Keratinocyte (primary cell): ENCODE measurements at regions not wholly inside any gene's neighbourhood (a gene's known extent, or its start where the extent isn't known, plus 50 kb on each side); places are given as distances from the start of the nearest gene placed in this dataset.

Experiments used
- DNase-seq: peaks from one replicate; pipeline ENCODE4 v3.0.0-alpha.2; 2011; ENCODE audit warnings: low read depth, missing footprints, low spot score
- FAIRE-seq: peaks from 2 replicates; lab custom pipeline; 2011; peaks lifted over from hg19 to GRCh38; lab: Jason Lieb, UNC
- H2AFZ ChIP-seq: 2 replicates; pipeline ENCODE4 v1.6.0; 2012; ENCODE audit warnings: low read length, control low read depth, inconsistent platforms; ENCODE audit not compliant: control insufficient read depth
- H3K27ac ChIP-seq: 2 replicates; pipeline ENCODE4 v1.5.1; 2011; ENCODE audit warnings: low read length; ENCODE audit not compliant: control insufficient read depth, insufficient read depth
- H3K27me3 ChIP-seq: 3 replicates; pipeline ENCODE4 v1.6.0; 2011; ENCODE audit warnings: low read length; ENCODE audit not compliant: control insufficient read depth, insufficient read depth; ENCODE audit errors: extremely low read depth
- H3K36me3 ChIP-seq, 2 experiments: 2 replicates in 1 of 2; 3 replicates in 1 of 2; pipeline ENCODE4 v1.5.1; 2011; ENCODE audit warnings: low read length in 2 of 2, mild to moderate bottlenecking in 1 of 2; ENCODE audit not compliant: control insufficient read depth in 2 of 2, insufficient read depth in 2 of 2; ENCODE audit errors: extremely low read depth in 1 of 2
- H3K4me1 ChIP-seq: 3 replicates; pipeline ENCODE4 v1.5.1; 2011; ENCODE audit warnings: low read length; ENCODE audit not compliant: control insufficient read depth, insufficient read depth; ENCODE audit errors: extremely low read depth
- H3K4me2 ChIP-seq: 3 replicates; pipeline ENCODE4 v1.6.0; 2011; ENCODE audit warnings: low read depth, low read length; ENCODE audit not compliant: control insufficient read depth, insufficient read depth; ENCODE audit errors: extremely low read depth
- H3K4me3 ChIP-seq, 3 experiments: fragments of 200-600 bp in 1 of 3; sonication (generic) in 1 of 3; 2 replicates in 2 of 3; 3 replicates in 1 of 3; pipeline ENCODE4 v1.5.1; 2011 to 2016; ENCODE audit warnings: low read length in 3 of 3, mild to moderate bottlenecking in 3 of 3, control low read depth in 2 of 3, inconsistent platforms in 1 of 3, low read depth in 1 of 3, mixed read lengths in 1 of 3, mixed run types in 1 of 3, moderate library complexity in 1 of 3; ENCODE audit not compliant: control insufficient read depth in 2 of 3, insufficient read depth in 2 of 3; ENCODE audit errors: extremely low read depth in 1 of 3
- H3K79me2 ChIP-seq: 2 replicates; pipeline ENCODE4 v1.6.0; 2012; ENCODE audit warnings: low read length; ENCODE audit not compliant: control insufficient read depth, insufficient read depth
- H3K9ac ChIP-seq: 3 replicates; pipeline ENCODE4 v1.6.0; 2011; ENCODE audit warnings: low read length; ENCODE audit not compliant: control insufficient read depth, insufficient read depth; ENCODE audit errors: extremely low read depth
- H3K9me1 ChIP-seq: 3 replicates; pipeline ENCODE4 v1.6.0; 2011; ENCODE audit warnings: low read length; ENCODE audit not compliant: control insufficient read depth, insufficient read depth; ENCODE audit errors: extremely low read depth
- H3K9me3 ChIP-seq: 2 replicates; pipeline ENCODE4 v1.5.1; 2012; ENCODE audit warnings: low read depth, low read length; ENCODE audit not compliant: control insufficient read depth
- H4K20me1 ChIP-seq: 3 replicates; pipeline ENCODE4 v1.6.0; 2011; ENCODE audit warnings: low read length; ENCODE audit not compliant: control insufficient read depth, insufficient read depth; ENCODE audit errors: extremely low read depth
- CTCF ChIP-seq, 3 experiments: IDR thresholded peaks in 1 of 3; conservative IDR thresholded peaks in 1 of 3; optimal IDR thresholded peaks in 1 of 3; 2 replicates in 2 of 3; 3 replicates in 1 of 3; pipeline versions ENCODE3 to v1.5.1; 2011; ENCODE audit warnings: low read length in 3 of 3, mild to moderate bottlenecking in 3 of 3, moderate library complexity in 2 of 3, control low read depth in 1 of 3, inconsistent platforms in 1 of 3; ENCODE audit not compliant: insufficient read depth in 2 of 3; ENCODE audit errors: extremely low read depth in 1 of 3
- EZH2 ChIP-seq: IDR thresholded peaks from one replicate; pipeline ENCODE4 v1.6.1; 2012; ENCODE audit warnings: inconsistent platforms, mild to moderate bottlenecking, low read length, moderate library complexity
- dilution Hi-C: fragments of 300-500 bp; cut with MboI; formaldehyde crosslinking; loops from one replicate; pipeline ENCODE4 v1.7.0; 2020; ENCODE audit warnings: low sequenced_read_pairs; ENCODE audit not compliant: extremely low pct_ligation_motif_present

GRCh38 chr4:162239992-162240769 lies 76.4 kb upstream of the FSTL5 start:
- H3K9me3 ChIP-seq = no peaks in the 10 kb centered on the region
- no peaks in the 10 kb centered on the region for H3K27me3 ChIP-seq
- H3K4me1 ChIP-seq = no peaks in the 10 kb centered on the region
- no peaks in the 10 kb centered on the region for H3K9me1 ChIP-seq
- TF ChIP-seq EZH2 (no peak), CTCF (optimal IDR thresholded peaks at IDR 0.05 in 1 of 3, IDR thresholded peaks at IDR 0.05 in 1 of 3, conservative IDR thresholded peaks at IDR 0.05 in 1 of 3; ENCODE audit: extremely low read depth in 1 of 3, insufficient read depth in 2 of 3, low read length in 3 of 3) (no peak)
- H2AFZ ChIP-seq = no peak overlapping the region
- FAIRE-seq (no peak), DNase-seq (no peak)
- H3K79me2 ChIP-seq = no peaks in the 10 kb centered on the region
- H3K4me3 ChIP-seq = no peak overlapping the region
- H3K36me3 ChIP-seq = no peaks in the 10 kb centered on the region
- no peaks in the 10 kb centered on the region for H4K20me1 ChIP-seq
- H3K4me2 ChIP-seq = no peak overlapping the region
- dilution Hi-C loops = no loop called here
- H3K9ac ChIP-seq = no peak overlapping the region
- no peak overlapping the region for H3K27ac ChIP-seq

- no peak for FAIRE-seq
- H3K27ac ChIP-seq = no peak overlapping the region
- TF ChIP-seq CTCF (optimal IDR thresholded peaks at IDR 0.05 in 1 of 3, IDR thresholded peaks at IDR 0.05 in 1 of 3, conservative IDR thresholded peaks at IDR 0.05 in 1 of 3; ENCODE audit: extremely low read depth in 1 of 3, insufficient read depth in 2 of 3, low read length in 3 of 3) = no peak
- TF ChIP-seq EZH2 = no peak
Observed at GRCh38 chr4:162237676-162238075, 73.9 kb upstream of the FSTL5 start.

More at GRCh38 chr4:162237676-162238075, 73.9 kb upstream of the FSTL5 start:
- no peaks in the 10 kb centered on the region for H3K9me1 ChIP-seq
- no peak overlapping the region for H3K4me2 ChIP-seq
- no peaks in the 10 kb centered on the region for H3K27me3 ChIP-seq
- H2AFZ ChIP-seq = no peak overlapping the region
- H3K4me3 ChIP-seq = no peak overlapping the region
- H4K20me1 ChIP-seq = no peaks in the 10 kb centered on the region
- DNase-seq = no peak
- no peak overlapping the region for H3K9ac ChIP-seq
- no peaks in the 10 kb centered on the region for H3K79me2 ChIP-seq
- no peaks in the 10 kb centered on the region for H3K9me3 ChIP-seq
- dilution Hi-C loops = no loop called here
- H3K36me3 ChIP-seq = no peaks in the 10 kb centered on the region
- no peaks in the 10 kb centered on the region for H3K4me1 ChIP-seq
